Nephron progenitor cell (in vitro differentiated cells): ENCODE measurements at regions not wholly inside any gene's neighbourhood (a gene's known extent, or its start where the extent isn't known, plus 50 kb on each side); places are given as distances from the start of the nearest gene placed in this dataset.

Experiments used
- DNase-seq: peaks from one replicate; pipeline ENCODE4 v3.0.0; 2021
- H3K27ac Mint-ChIP-seq: 2 replicates; pipeline ENCODE4 v1.8.0; 2021; ENCODE audit warnings: mild to moderate bottlenecking, moderate library complexity, mixed read lengths
- H3K27me3 Mint-ChIP-seq: 2 replicates; pipeline ENCODE4 v1.8.0; 2021; ENCODE audit warnings: mild to moderate bottlenecking, low read depth, mixed read lengths; ENCODE audit not compliant: poor library complexity
- H3K36me3 Mint-ChIP-seq: 2 replicates; pipeline ENCODE4 v1.8.0; 2021; ENCODE audit warnings: low read depth, mixed read lengths
- H3K4me1 Mint-ChIP-seq: 2 replicates; pipeline ENCODE4 v1.8.0; 2021; ENCODE audit warnings: mixed read lengths
- H3K4me3 Mint-ChIP-seq: 2 replicates; pipeline ENCODE4 v1.8.0; 2021; ENCODE audit warnings: mild to moderate bottlenecking, moderate library complexity, mixed read lengths
- H3K9me3 Mint-ChIP-seq: 2 replicates; pipeline ENCODE4 v1.8.0; 2021; ENCODE audit warnings: mild to moderate bottlenecking, moderate library complexity, mixed read lengths
- TF ChIP-seq, protein P1 (sequence below): fragments of 200-600 bp; sonication (generic); IDR thresholded peaks from 2 replicates; pipeline ENCODE4 v1.5.0; 2021; ENCODE audit warnings: antibody characterized with exemption

DNA sequence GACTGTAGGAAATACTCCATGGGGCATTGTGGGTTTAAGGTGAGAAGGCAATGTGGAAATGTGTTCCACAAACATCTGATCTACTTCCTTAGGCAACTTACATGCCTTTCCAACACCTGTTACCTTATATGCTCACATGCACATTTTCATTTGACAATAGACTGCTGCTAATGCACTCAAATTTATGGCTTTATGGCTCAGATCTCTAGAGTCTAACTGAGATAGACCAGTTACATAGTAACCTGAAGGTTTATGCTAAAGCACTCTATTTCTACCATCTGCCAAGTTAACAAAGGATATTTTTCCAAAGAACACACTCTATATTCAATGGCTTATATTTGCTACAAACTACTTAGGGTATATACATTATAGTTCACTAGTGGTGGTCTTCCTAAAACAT, 969.0 kb downstream of the TECRL start:
- no peak for DNase-seq
- Mint-ChIP-seq H3K27ac (no peak overlapping the region), H3K27me3 (no peaks in the 10 kb centered on the region), H3K36me3 (no peaks in the 10 kb centered on the region), H3K4me3 (no peak overlapping the region), H3K9me3 (no peaks in the 10 kb centered on the region), H3K4me1 (no peaks in the 10 kb centered on the region)
- TF ChIP-seq, protein P1, sequence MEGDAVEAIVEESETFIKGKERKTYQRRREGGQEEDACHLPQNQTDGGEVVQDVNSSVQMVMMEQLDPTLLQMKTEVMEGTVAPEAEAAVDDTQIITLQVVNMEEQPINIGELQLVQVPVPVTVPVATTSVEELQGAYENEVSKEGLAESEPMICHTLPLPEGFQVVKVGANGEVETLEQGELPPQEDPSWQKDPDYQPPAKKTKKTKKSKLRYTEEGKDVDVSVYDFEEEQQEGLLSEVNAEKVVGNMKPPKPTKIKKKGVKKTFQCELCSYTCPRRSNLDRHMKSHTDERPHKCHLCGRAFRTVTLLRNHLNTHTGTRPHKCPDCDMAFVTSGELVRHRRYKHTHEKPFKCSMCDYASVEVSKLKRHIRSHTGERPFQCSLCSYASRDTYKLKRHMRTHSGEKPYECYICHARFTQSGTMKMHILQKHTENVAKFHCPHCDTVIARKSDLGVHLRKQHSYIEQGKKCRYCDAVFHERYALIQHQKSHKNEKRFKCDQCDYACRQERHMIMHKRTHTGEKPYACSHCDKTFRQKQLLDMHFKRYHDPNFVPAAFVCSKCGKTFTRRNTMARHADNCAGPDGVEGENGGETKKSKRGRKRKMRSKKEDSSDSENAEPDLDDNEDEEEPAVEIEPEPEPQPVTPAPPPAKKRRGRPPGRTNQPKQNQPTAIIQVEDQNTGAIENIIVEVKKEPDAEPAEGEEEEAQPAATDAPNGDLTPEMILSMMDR, result no peak

DNA sequence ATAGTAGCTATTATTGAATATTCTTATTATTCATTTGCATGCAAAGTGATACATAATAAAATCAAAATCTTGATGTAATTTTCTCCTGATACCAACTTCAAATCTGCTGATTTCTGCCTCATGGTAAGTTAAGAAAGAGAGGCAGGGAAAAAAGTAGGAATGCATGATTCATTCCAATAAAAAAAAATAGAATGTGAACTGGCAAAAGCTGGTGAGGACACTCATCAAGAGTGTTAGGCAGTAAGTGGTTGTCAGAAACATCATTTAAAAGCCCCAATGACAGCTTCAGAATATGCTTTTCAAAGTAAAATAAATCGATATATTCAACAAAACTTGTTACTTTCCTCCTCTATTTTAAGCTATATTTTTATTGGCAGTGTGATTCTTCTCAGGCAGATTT, 979.1 kb downstream of the TECRL start:
- Mint-ChIP-seq H3K27me3 (no peaks in the 10 kb centered on the region), H3K4me3 (no peak overlapping the region), H3K36me3 (no peaks in the 10 kb centered on the region), H3K27ac (no peak overlapping the region), H3K9me3 (no peaks in the 10 kb centered on the region), H3K4me1 (no peaks in the 10 kb centered on the region)
- DNase-seq, result no peak
- TF ChIP-seq, protein P1, result no peak

DNA sequence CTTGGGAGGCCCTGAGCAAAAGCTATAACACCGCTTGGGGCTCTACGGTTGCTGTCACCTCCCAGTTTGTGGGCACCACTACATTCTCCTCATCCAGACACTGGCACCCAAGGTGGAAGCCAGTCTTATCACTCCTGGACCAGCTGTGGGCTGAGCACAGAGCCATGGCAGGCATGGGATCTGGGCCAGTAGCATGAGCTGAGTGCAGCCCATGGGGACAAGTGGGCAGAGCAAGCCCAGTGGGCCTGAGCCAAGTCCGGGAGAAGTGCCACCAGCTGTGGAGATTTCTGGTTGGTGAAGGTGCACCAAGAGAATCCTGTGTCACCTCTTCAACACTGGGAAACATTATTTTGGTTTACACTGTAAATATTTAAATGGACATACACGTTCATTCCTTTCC, 1013.0 kb downstream of the TECRL start:
- no peak overlapping the region for H3K4me3 Mint-ChIP-seq
- no peak for DNase-seq
- H3K27ac Mint-ChIP-seq, result no peak overlapping the region
- H3K4me1 Mint-ChIP-seq, result no peaks in the 10 kb centered on the region
- H3K9me3 Mint-ChIP-seq, result no peaks in the 10 kb centered on the region
- TF ChIP-seq, protein P1, result no peak
- no peaks in the 10 kb centered on the region for H3K27me3 Mint-ChIP-seq
- no peaks in the 10 kb centered on the region for H3K36me3 Mint-ChIP-seq

DNA sequence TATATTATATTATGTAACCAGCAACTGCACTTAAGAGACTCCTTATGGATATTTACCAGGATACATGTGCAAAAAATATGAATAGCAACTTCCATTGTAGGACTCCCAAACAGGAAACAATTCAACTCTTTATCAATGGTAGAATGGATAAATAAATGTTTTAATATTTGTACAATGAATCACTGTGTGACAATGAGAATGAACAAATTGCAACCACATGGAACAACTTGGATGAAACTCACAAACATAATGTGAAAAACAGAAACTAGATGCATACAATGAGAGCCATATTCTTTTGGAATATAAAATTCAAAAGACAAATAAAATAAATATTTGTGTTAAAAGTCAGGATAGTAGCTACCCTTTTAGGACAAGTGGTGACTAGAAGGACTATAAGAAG, 1015.7 kb downstream of the TECRL start:
- TF ChIP-seq, protein P1, result no peak
- Mint-ChIP-seq H3K4me3 (no peak overlapping the region), H3K27me3 (no peaks in the 10 kb centered on the region), H3K4me1 (no peaks in the 10 kb centered on the region), H3K36me3 (no peaks in the 10 kb centered on the region), H3K9me3 (no peaks in the 10 kb centered on the region), H3K27ac (no peak overlapping the region)
- no peak for DNase-seq

DNA sequence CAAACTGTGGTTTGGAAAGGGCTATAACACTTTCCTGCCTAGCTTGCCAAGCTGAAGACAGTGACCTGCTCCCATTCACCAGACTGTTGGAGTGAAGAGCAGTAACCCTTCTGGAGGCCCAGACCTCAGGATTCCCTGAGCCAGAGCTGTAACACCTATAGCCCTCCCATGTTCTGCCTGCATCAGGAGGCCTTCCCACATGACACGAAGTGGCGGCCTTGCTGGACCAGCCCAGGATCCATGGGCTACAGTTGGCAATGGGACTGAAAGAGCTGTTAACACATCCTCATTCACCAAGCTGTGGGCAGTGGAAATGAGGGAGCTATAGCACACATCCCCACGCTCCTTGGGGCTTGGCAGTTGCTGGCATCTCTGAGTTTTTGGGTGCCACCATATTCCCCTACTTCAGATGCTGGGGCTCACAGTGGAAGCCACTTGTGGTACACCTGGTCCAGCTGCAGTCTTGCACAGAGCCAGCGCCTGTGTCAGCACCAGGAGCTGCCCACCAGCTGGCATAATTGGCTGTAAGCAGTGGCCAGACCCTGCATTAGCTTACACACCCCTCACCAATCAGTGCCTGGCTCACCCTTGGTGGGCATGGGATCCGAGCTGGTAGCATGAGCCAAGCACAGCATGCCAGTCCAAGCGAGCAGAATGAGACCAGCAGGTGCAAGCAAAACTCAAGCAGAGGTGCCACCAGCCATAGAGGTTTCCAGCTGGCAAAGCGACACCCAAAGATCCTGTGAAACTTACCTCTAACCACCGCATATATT, 1029.3 kb downstream of the TECRL start:
- TF ChIP-seq, protein P1, result no peak
- no peaks in the 10 kb centered on the region for H3K36me3 Mint-ChIP-seq
- no peaks in the 10 kb centered on the region for H3K27me3 Mint-ChIP-seq
- no peak for DNase-seq
- H3K4me1 Mint-ChIP-seq, result no peaks in the 10 kb centered on the region
- H3K9me3 Mint-ChIP-seq, result peaks cover 3% of the 10 kb centered on the region
- H3K27ac Mint-ChIP-seq, result no peak overlapping the region
- no peak overlapping the region for H3K4me3 Mint-ChIP-seq

DNA sequence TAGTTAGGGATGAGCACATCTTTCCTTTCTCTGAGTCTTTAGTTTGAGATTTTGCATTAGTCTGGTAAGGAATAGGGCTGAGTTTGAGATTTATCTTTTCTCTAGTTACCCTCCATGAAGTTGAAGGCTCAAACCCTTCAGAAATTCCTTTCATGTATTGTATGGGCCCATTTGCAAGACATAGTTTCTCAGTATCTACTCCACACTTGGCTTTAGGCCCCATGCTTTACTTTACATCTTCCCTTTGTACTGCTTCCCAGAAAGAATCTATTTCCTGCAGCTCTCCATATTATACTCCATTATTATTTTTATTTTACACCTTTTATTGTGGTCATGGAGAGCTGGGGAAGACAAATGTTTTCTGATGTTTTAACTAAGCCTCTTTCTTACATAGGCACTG, 1038.2 kb downstream of the TECRL start:
- H3K9me3 Mint-ChIP-seq, result no peaks in the 10 kb centered on the region

More for the DNA sequence above, 1038.2 kb downstream of the TECRL start:
- H3K36me3 Mint-ChIP-seq, result no peaks in the 10 kb centered on the region
- no peak for DNase-seq
- H3K4me3 Mint-ChIP-seq, result no peak overlapping the region
- H3K27me3 Mint-ChIP-seq, result no peaks in the 10 kb centered on the region
- H3K4me1 Mint-ChIP-seq, result no peaks in the 10 kb centered on the region
- H3K27ac Mint-ChIP-seq, result no peak overlapping the region
- TF ChIP-seq, protein P1, result no peak
